GM21528 (cell line): ENCODE measurements at regions not wholly inside any gene's neighbourhood (a gene's known extent, or its start where the extent isn't known, plus 50 kb on each side); places are given as distances from the start of the nearest gene placed in this dataset.

ENCODE experiments used
- ATAC-seq: cut with Tn5 transposase; IDR thresholded peaks from one replicate; pipeline ENCODE4 v1.9.1; 2021; ENCODE audit warnings: mild to moderate bottlenecking, moderate library complexity; ENCODE audit not compliant: unreplicated experiment, low FRiP score

DNA sequence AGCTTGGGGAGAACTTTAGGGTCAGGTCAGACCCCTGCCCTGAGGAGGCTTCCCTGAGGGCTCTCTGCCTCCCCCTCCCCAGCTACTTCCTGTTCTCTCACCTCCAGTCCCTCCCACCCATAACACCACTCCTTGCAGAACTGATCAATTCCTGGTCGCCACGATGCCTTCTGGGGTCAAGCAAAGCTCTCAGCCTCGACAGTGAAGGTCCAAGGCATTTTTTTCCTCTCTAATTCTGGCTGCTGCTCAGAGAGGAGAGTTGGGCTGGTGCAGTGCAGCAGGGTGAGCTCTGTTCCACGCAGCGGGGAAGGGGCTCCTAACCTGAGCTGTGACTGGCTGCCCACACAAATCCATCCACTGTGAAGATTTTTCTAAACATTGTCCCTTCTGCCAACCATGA is 628.4 kb downstream of the BRD1 start:
- ATAC-seq: no peak

DNA sequence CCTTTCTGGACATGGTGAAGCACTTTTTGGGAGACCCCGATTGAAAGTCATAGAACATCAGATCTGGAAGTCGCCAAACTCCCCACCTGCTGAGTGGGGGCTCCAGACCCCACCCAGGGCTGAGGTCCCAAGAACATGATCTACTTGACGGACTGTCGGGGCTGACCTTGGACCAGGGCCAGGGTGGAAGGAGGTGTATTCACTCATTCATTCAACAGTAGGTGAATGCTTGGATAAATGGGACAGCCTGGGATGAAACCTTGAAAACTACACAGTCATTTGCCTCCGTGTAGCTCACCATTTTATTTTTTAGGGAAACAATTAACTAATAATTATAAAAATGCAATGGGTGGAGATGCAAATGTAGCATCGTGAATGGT is 629.0 kb downstream of the BRD1 start:
- ATAC-seq: no peak

DNA sequence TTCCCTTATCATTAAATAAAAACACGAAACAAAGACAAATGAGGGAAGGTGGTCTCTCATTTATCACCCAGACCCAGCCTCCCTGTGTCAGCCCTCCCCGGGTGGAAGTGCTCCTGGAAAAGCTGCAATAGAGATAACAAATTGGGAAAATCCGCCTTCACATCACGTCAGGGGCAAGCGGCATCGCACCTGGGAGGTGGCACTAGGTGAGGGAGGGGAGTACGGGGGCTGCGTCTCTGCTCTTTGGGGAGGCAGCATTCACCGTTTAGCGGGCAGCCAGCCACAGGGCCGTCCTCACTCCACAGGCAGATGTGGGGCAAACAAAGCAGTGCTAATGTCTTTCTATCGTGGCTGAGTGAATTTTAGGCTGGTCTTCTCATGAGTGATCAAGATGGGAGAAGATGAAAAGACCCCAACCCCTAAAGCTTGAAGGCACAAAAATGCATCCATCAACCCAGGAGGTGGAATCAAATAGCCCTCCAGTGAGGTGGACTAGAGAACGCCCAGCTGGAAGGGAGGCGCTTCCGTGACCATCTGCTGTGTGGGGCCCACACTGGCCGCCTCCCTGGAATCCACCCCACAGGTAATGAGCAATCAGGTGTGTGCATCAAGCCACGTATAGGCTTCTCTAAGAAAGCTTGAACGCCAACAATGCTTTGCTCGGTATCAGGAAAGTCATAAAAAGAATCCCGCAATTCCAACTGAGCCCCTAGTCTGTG is 629.5 kb downstream of the BRD1 start:
- ATAC-seq: no peak

DNA sequence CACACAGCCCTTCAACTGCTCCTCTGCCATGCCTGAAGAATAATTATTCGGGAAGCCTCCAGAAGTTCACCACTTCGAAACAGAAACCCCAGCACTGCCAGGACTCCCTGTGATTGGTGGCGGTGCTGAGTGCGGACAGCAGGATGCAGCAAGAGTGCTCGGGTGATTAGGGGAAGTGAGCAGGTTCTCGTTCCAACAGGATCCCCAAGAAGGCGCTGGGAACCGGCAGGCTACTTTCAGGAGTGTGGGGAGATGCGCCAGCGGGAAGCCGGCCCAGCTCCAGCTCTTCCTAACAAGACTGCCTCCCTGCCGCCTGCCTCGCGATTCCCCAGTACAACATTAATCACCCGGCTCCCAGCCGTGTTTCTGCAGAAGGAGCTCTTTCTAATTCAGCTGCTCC is 630.2 kb downstream of the BRD1 start:
- no peak for ATAC-seq

DNA sequence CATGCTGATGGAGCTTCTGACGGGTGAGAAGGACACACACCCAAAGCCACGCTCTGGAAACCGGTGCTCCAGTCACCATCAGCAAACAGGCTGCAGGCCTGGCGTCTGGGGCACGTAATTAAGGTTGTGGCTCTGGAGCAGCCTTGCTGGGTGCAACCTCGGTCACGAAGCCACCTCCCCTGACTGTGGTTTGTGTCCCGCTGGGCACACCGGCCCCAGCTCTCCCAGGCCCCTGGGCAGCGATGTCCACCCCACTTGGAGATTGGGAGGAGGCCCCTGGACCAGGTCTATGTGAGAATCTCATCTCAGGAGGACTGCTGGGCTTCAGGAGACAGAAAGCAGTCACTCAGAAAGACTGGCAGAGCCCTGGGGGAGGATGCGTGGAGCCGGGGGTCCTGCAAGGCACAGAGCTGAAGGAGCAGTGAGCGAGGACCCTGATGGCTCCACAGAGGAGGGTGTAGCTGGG is 631.6 kb downstream of the BRD1 start:
- ATAC-seq: no peak

DNA sequence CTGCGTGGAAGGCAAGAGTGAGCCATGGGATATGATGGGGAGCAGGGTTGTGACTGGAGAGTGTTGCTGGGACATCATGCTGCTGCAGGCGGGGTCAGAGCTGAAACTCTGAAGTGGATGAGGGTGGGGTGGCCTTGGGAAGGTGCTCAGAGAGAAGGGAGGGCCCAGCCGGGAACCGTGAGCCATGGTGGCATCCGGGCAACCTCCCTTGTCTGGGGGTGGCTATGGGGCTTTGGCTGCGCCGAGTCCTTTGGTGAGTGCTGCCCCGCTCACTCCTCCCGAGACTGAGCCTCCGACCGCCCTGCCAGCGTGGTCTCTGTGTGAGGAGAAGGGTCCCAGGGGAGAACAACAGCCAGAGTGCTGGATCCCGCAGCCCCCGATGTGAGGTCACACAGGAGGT is 632.0 kb downstream of the BRD1 start:
- ATAC-seq: no peak

DNA sequence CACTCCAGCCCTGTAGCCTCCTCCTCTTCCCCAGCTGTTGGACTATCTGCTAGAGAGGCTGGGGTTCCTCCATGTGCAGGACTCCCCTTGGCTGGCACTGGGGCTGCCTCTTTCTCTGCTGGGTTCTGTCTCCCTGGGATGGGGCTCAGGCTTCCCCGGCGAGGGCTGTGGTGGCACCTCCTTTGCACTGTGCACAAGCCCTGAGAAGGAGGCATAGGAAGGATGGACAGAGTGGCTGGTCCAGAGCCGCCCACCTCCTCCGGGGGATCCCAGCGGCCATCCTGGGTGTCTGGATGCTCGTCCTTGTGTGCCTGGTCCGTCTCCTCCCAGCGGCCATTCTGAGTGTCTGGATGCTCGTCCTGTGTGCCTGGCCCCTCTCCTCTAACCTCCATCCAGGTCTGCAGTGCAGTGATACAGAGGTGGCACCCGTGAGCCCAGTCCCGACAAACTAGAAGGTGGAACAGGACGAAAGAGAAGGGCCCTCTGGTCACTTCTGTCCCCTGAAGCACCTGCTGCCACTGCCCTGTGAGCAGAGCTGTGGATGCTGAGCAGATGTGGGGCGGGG is 633.7 kb downstream of the BRD1 start:
- no peak for ATAC-seq

DNA sequence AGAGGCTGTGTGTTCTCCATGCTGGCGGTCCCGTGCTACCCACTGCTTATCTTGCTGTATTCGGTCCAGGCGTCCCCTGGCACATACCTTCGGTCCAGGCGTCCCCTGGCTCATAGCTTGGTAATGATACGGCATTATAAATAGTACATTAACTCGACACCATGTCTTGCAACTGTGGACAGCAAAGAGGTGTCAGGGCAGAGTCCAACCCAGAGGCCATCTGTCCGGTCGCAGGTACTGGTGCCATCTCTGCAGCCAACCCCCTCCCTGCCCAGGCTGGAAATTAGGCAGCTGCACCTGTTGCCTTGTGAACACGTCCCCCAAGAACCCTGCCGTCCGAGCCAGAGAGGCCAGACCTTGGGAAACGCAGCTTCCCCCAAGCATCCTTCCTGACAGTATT is 634.3 kb downstream of the BRD1 start:
- ATAC-seq: no peak

DNA sequence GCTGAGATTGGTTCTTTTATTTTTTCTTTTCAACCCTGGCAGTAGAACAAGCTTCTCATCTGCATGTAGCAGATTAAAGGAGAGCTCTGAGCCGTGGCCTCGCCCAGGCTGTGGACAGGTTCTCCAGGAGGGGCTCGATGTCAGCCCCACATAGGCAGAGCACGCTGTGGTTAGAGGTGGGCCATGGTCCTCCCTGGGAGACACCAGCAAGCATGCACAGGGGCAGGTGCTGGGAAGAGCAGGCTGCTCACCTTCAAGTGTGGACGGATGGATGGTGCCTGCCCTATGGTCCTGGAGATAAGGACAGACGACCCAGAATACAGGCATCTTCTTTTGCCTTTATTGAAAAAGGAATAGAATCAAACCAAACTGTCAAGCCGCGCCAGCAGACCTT is 634.8 kb downstream of the BRD1 start:
- no peak for ATAC-seq

DNA sequence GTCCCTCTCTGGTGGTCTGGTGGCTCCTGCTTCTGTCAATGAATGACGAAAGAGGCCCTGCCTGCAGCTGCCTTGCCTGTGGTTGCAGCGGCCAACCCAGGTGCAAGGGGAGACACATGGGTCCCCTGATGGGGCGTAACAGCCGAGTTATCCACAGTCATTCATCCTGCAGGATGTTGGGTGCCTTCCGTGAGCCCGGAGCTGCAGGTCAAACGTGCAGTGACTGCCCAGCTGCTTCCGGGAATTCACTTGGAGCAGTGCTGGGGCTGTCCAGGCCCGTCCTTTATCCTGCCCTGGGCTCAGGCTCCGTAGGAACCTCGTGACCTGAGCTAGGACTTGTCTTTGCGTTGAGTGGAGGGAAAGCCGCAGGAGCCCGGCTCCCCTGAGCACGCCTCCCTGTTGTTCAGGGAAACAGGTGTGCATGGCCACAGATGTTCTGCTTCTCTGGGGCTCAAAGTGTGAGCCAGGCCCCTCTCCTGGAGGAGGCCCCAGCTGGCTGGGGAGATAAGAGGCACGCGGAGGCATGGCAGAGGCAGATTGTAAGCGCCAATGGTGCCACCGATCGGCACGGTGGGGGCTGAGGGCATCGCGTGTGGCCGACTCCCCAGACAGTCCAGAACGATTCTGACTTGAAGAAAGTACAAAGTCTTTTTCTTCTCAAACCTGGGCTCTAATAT is 635.4 kb downstream of the BRD1 start:
- no peak for ATAC-seq

DNA sequence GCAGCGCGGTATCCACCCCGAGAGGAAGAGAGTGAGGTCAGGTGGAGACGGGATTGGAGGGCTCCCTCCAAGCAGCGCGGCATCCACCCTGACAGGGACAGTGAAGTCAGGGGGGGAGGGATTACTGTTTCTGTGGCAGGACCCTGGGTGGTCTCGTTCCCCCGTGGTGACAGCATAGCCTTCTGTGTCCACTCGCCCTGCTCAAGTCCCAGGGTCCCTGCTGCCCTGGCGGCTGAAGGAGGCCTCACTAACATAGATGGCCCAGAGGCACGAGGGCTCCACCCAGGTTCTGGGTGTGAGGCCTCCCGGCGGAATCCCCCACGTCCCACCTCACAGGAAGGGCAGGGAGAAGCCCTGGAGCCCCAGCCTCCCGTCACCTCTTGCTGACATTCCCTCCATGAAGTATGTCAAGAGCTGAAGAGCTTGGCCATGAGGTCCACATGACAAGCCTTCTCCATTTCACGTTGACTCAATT is 636.1 kb downstream of the BRD1 start:
- no peak for ATAC-seq

DNA sequence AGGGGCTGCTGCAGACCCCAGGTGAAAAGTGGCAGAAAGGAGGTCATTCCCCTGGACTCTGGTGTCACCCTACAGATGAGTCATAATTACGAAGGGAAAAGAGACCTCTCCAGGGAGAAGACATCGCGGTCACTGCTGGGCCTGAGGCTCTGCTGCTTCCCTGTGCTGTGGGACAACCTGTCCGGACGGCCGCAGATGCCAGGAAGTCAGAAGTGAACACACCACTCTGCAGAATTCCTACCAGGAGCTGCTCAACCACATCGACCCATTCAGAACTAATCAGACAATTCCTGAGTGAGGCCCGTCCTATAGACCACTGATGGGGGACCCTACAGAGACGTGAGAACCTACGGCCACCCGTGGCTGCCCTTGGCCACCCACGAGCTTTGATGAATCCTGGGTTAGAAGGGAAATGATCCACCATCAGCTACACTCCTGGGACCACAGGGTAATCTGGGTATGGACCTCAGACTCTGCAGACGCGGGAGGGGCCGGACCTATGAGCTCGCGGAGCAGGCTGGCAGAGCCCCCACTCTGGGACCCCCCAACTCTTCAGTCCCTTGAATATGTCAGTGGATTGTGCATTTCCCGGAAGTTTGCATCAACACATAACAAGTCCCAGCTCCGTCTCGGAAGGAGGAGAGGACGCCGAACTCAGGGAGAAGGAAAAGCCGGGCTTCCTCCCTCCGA is 636.7 kb downstream of the BRD1 start:
- ATAC-seq: no peak

DNA sequence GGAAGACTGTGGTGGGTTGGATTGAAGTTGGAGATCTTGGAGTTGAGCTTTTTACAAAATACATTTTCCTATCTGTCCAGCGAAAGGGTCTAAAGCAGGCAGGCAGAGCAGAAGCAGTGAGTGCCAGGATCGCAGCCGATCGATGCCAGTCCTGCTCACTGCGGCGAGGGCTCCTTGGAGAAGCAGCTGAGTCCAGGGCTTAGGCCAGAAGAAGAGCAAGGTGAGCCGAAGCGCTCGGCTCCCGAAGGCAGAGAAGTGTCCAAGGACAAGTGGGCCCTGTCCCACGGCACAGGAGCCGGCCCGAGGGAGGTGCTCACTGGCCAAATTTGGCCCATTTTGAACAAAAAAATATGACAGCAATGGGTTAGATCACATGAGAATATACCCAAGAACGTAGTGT is 637.8 kb downstream of the BRD1 start:
- ATAC-seq: no peak

DNA sequence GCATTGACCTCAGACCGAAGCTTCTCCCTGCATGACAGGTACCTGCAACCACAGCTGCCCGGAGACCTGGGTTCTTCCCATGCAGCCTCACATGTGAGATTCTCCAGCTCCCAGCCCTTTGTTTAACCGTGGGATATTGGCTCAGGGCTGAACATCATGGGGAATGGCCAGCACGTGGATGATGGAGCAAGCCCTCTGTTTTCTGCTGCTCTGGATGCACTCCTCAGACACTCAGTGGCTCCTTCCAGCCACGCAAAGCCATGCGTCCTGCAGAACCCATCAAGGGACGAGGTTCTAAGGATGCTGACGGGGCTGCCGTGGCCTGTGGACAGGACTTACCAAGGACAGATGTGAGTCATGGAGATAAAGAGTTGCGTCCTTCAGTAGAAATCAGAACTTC is 639.1 kb downstream of the BRD1 start:
- no peak for ATAC-seq

DNA sequence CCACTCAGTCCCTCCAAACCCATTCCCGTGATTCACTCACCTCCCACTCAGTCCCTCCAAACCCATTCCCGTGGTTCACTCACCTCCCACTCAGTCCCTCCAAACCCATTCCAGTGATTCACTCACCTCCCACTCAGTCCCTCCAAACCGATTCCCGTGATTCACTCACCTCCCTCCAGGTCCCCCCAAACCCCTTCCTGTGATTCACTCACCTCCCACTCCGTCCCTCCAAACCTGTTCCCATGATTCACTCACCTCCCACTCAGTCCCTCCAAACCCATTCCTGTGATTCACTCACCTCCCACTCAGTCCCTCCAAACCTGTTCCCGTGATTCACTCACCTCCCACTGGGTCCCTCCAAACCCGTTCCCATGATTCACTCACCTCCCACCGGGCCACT is 639.6 kb downstream of the BRD1 start:
- ATAC-seq: no peak

DNA sequence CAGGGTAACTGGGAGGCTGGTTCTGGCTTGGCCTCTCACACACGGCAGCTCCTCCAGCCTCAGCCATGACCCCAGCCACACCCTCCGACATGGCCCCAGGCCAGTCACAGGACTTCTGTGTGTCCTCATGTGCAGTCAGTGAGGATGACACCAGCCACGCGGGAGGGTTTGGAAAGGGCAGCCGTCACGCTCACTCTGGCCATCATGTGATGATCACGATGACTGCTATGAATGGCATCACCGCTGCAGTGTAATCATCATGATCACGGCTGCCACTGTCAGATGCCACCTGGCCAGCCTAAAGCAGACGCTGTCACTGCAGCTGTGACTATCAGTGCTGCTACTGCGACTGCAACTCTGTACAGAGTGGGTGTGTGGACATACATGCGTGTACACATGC is 640.9 kb downstream of the BRD1 start:
- no peak for ATAC-seq

DNA sequence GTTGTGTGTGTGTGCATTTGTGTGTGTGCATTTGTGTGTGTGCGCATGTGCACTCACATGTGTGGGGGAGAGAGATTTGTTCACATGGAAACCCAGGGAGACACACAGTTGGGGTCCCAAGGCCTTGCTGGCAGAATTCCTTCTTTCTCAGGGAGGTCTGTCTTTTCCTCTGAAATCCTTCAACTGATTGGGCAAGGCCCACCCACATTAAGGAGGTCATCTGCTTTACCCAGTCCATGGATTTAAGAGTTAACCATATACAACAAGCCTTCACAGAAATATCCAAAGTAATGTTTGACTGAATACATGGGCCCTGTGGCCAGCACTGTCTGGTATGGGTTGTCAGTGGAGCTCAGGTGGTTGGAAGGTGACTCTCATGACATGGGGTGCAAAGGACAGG is 641.4 kb downstream of the BRD1 start:
- no peak for ATAC-seq

DNA sequence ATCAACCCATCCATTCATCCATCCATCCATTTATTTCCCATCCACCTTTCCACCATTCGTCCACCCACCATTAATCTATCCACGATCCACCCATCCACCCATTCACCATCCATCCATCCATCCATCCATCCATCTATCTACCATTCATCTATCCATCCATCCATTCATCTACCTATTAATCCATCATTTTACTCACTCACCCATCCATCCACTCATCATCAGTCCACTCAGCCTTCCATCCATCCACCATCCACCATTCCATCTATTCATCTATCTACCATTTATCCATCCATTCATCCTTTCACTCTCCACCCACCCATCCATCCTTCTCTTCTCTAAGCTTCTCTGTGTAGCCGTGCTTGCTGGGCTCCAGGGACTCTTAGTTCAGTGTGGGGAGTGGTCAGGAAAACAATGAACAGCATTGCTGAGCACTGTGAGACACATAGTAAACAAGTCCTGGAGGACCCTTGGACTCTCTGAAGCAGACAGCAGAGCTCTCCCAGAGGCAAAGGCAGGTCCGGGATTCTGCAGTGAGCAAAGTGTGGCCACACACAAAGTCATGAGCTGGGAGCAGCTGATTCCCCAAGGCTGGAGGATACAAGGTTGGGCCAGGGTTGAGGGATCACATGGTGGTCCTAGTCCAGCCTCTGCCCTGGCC is 642.2 kb downstream of the BRD1 start:
- no peak for ATAC-seq

DNA sequence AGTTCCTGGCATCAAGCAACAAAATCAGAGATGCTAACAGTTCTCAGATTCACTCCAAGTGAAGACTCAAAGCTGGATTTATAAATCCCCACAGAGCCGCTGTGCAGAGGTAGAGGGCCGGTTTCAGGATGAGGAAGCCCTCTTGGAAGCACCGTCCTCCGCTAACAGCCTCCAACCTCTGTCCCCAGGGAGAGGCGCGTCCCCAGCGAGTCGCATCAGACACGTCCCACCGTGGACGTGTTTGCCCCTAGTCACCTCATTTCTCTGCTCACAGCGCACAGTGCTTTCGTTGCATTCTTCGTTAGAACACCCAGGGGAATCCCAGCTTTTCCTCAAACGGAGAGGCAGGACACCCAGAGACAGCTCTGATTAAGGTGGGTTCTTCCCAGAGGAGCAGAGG is 642.9 kb downstream of the BRD1 start:
- no peak for ATAC-seq

DNA sequence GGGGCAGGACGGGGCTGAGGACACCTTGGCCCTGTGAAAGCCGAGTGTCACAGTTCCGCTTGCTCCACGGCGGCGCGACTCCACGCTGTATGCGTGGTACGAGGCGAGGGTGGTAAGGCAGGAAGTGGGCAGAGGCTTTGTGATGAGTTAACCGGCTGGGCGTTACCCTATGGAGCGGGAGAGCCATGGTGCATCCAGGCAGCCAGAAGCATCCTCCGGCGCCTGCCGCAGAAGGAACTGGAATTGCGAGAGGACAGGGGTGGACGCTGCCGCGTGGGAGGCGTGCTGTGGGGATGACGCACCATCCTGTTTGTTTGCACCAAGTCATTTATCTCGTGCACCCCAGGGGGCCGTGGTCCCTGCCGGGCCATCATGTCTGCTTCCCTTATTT is 643.9 kb downstream of the BRD1 start:
- ATAC-seq: no peak
